Adrenal gland (tissue), 5 donors: ENCODE measurements at regions not wholly inside any gene's neighbourhood (a gene's known extent, or its start where the extent isn't known, plus 50 kb on each side); places are given as distances from the start of the nearest gene placed in this dataset.

Experiments
- POLR2A ChIP-seq, 2 donors: fragments of 450-650 bp; IDR thresholded peaks; one replicate each; pipeline ENCODE4 v1.6.1; 2017; ENCODE audit warnings: antibody characterized with exemption in 2 of 2, mild to moderate bottlenecking in 2 of 2, moderate library complexity in 1 of 2
- TF ChIP-seq, protein P1 (sequence below), 6 experiments: fragments of 450-650 bp in 4 of 6; fragments of 200-600 bp in 2 of 6; sonication (generic) in 1 of 6; IDR thresholded peaks; 1 replicate in 5 of 6; 2 replicates in 1 of 6; pipeline versions ENCODE4 v1.5.1 to v1.8.0; 2016 to 2021; ENCODE audit warnings: antibody characterized with exemption in 6 of 6, mild to moderate bottlenecking in 2 of 6, moderate library complexity in 1 of 6
- donor health status: DM: no; HTN: no; CAD: no.

- TF ChIP-seq, protein P1, sequence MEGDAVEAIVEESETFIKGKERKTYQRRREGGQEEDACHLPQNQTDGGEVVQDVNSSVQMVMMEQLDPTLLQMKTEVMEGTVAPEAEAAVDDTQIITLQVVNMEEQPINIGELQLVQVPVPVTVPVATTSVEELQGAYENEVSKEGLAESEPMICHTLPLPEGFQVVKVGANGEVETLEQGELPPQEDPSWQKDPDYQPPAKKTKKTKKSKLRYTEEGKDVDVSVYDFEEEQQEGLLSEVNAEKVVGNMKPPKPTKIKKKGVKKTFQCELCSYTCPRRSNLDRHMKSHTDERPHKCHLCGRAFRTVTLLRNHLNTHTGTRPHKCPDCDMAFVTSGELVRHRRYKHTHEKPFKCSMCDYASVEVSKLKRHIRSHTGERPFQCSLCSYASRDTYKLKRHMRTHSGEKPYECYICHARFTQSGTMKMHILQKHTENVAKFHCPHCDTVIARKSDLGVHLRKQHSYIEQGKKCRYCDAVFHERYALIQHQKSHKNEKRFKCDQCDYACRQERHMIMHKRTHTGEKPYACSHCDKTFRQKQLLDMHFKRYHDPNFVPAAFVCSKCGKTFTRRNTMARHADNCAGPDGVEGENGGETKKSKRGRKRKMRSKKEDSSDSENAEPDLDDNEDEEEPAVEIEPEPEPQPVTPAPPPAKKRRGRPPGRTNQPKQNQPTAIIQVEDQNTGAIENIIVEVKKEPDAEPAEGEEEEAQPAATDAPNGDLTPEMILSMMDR (IDR thresholded peaks at IDR 0.05) = no peak
- TF ChIP-seq POLR2A (IDR thresholded peaks at IDR 0.05) = no peak
Observed at GRCh38 chr5:85646641-85647040, 971.1 kb upstream of the COX7C start.
